ENCODE measurements at regions not wholly inside any gene's neighbourhood (a gene's known extent, or its start where the extent isn't known, plus 50 kb on each side); places are given as distances from the start of the nearest gene placed in this dataset.
A peak's percentile ranks its signal among the peaks of the same experiment; 100 is the strongest.
"Not testable (repeated sequence)": the region's sequence is repeated elsewhere in the genome, so short reads cannot be mapped to it uniquely, and the experiment has no call there.

GRCh38 chr6:40139447-40139846, 205.2 kb upstream of the MOCS1 start:
- DNase-seq, result no peak

- no peak for DNase-seq
Measured at GRCh38 chr6:40138273-40138720, 204.0 kb upstream of the MOCS1 start.

- DNase-seq, result no peak
Measured at GRCh38 chr6:40135491-40136072, 201.3 kb upstream of the MOCS1 start.

- not testable (repeated sequence) for DNase-seq
Measured at GRCh38 chr6:40133981-40134380, 199.7 kb upstream of the MOCS1 start.

- DNase-seq, result no peak
Measured at GRCh38 chr6:40131675-40132074, 197.4 kb upstream of the MOCS1 start.

- no peak for DNase-seq
Measured at GRCh38 chr6:40128127-40128526, 193.9 kb upstream of the MOCS1 start.

- DNase-seq, result no peak
Measured at GRCh38 chr6:40125680-40126394, 191.6 kb upstream of the MOCS1 start.

GRCh38 chr6:40124924-40125323, 190.7 kb upstream of the MOCS1 start:
- peak; percentile 55 for DNase-seq

- DNase-seq, result no peak
Measured at GRCh38 chr6:40116832-40117231, 182.6 kb upstream of the MOCS1 start.

GRCh38 chr6:40112350-40112749, 178.1 kb upstream of the MOCS1 start:
- no peak for DNase-seq

- no peak for DNase-seq
Measured at GRCh38 chr6:40108736-40109135, 174.5 kb upstream of the MOCS1 start.

- DNase-seq, result no peak
Measured at GRCh38 chr6:40106840-40107239, 172.6 kb upstream of the MOCS1 start.

GRCh38 chr6:40098774-40099173, 164.5 kb upstream of the MOCS1 start:
- DNase-seq, result no peak

- no peak for DNase-seq
Measured at GRCh38 chr6:40097590-40097989, 163.3 kb upstream of the MOCS1 start.

GRCh38 chr6:40083141-40083920, 149.1 kb upstream of the MOCS1 start:
- no peak for DNase-seq

- no peak for DNase-seq
Measured at GRCh38 chr6:40082278-40083043, 148.2 kb upstream of the MOCS1 start.

- peak; percentile 66 for DNase-seq
Measured at GRCh38 chr6:40077736-40078135, 143.5 kb upstream of the MOCS1 start.

GRCh38 chr6:40077315-40077714, 143.1 kb upstream of the MOCS1 start:
- DNase-seq, result no peak

- DNase-seq, result no peak
Measured at GRCh38 chr6:40075056-40075590, 140.9 kb upstream of the MOCS1 start.

GRCh38 chr6:40074306-40075055, 140.2 kb upstream of the MOCS1 start:
- no peak for DNase-seq

- DNase-seq, result no peak
Measured at GRCh38 chr6:40066372-40066771, 132.1 kb upstream of the MOCS1 start.

- DNase-seq, result no peak
Measured at GRCh38 chr6:40056865-40057264, 122.6 kb upstream of the MOCS1 start.
